Common myeloid progenitor, CD34-positive (primary cell): ENCODE measurements at regions not wholly inside any gene's neighbourhood (a gene's known extent, or its start where the extent isn't known, plus 50 kb on each side); places are given as distances from the start of the nearest gene placed in this dataset.

ENCODE experiments used
- CTCF ChIA-PET: fragments of 350-600 bp; sonication (Branson Sonifier 250); formaldehyde crosslinking; loops from one replicate; lab custom pipeline; 2021; ENCODE audit warnings: antibody characterized with exemption; lab: Charles Lee
- POLR2A ChIA-PET: fragments of 350-600 bp; sonication (Branson Sonifier 250); formaldehyde crosslinking; loops from one replicate; lab custom pipeline; 2021; ENCODE audit warnings: antibody characterized with exemption; lab: Charles Lee
- DNase-seq, 3 donors: peaks; one replicate each; pipeline versions ENCODE4 v3.0.0 to v3.0.0-alpha.2; 2013
- H3K27ac ChIP-seq, 2 experiments: 1 replicate in 1 of 2; 2 replicates in 1 of 2; pipeline ENCODE4 v1.7.0; 2013; ENCODE audit warnings: inconsistent platforms in 2 of 2, low read length in 2 of 2, mild to moderate bottlenecking in 2 of 2, low read depth in 1 of 2, moderate library complexity in 1 of 2; ENCODE audit not compliant: severe bottlenecking in 2 of 2, insufficient read depth in 1 of 2, poor library complexity in 1 of 2
- H3K27me3 ChIP-seq, 5 experiments: replicated peaks in 2 of 5; 1 replicate in 3 of 5; 2 replicates in 2 of 5; pipeline versions ENCODE4 v1.6.1 to v1.7.0; 2013; ENCODE audit warnings: low read length in 4 of 5, mild to moderate bottlenecking in 2 of 5, moderate library complexity in 2 of 5, inconsistent platforms in 1 of 5; ENCODE audit not compliant: insufficient read depth in 5 of 5, control insufficient read depth in 4 of 5
- H3K36me3 ChIP-seq, 4 experiments: 1 replicate in 2 of 4; 2 replicates in 2 of 4; pipeline versions ENCODE4 v1.6.1 to v1.7.0; 2013; ENCODE audit warnings: low read length in 3 of 4, control low read depth in 1 of 4, mild to moderate bottlenecking in 1 of 4; ENCODE audit not compliant: control insufficient read depth in 4 of 4, insufficient read depth in 4 of 4
- H3K4me1 ChIP-seq, 4 experiments: 1 replicate in 3 of 4; 2 replicates in 1 of 4; pipeline versions ENCODE4 v1.6.1 to v1.7.1; 2013; ENCODE audit warnings: low read length in 3 of 4, mild to moderate bottlenecking in 3 of 4, control low read depth in 1 of 4, inconsistent platforms in 1 of 4, moderate library complexity in 1 of 4; ENCODE audit not compliant: control insufficient read depth in 4 of 4, insufficient read depth in 4 of 4; ENCODE audit errors: control extremely low read depth in 1 of 4
- H3K4me3 ChIP-seq, 7 experiments: 1 replicate in 4 of 7; 2 replicates in 3 of 7; pipeline versions ENCODE4 v1.5.1 to v1.7.0; 2013; ENCODE audit warnings: mild to moderate bottlenecking in 7 of 7, low read length in 6 of 7, moderate library complexity in 6 of 7, inconsistent platforms in 2 of 7, low read depth in 2 of 7, control low read depth in 1 of 7; ENCODE audit not compliant: insufficient read depth in 4 of 7, control insufficient read depth in 1 of 7; ENCODE audit errors: extremely low read depth in 1 of 7
- H3K9me3 ChIP-seq, 5 experiments: 1 replicate in 4 of 5; 2 replicates in 1 of 5; pipeline versions ENCODE4 v1.6.1 to v1.7.1; 2013; ENCODE audit warnings: low read length in 4 of 5, mild to moderate bottlenecking in 2 of 5, inconsistent platforms in 1 of 5, low read depth in 1 of 5, moderate library complexity in 1 of 5; ENCODE audit not compliant: control insufficient read depth in 4 of 5, insufficient read depth in 2 of 5; ENCODE audit errors: control extremely low read depth in 1 of 5
- WGBS: methylation state at CpG from one replicate; pipeline ENCODE4 v1.1.5; 2013; ENCODE audit not compliant: insufficient coverage; 5-methylcytosine and 5-hydroxymethylcytosine counted together

GRCh38 chr4:117239434-117239833 lies 154.1 kb upstream of the TRAM1L1 start:
- ChIA-PET CTCF (no interaction called here), POLR2A (no interaction called here)
- Histone ChIP-seq H3K4me1 (no peaks in the 10 kb centered on the region), H3K36me3 (no peaks in the 10 kb centered on the region), H3K27me3 (no peaks in the 10 kb centered on the region), H3K9me3 (no peaks in the 10 kb centered on the region), H3K4me3 (no peak overlapping the region), H3K27ac (no peak overlapping the region)
- DNase-seq, result no peak
- 90% methylated on average over 5 of the region's 6 CpGs for WGBS

GRCh38 chr4:117249333-117249732 lies 164.0 kb upstream of the TRAM1L1 start:
- H3K4me3 ChIP-seq, result no peak overlapping the region
- no peaks in the 10 kb centered on the region for H3K9me3 ChIP-seq
- no peaks in the 10 kb centered on the region for H3K36me3 ChIP-seq
- no peak overlapping the region for H3K27ac ChIP-seq
- ChIA-PET CTCF (no interaction called here), POLR2A (no interaction called here)
- no peaks in the 10 kb centered on the region for H3K4me1 ChIP-seq
- H3K27me3 ChIP-seq, result no peaks in the 10 kb centered on the region
- 100% methylated on average over 2 of the region's 3 CpGs for WGBS
- no peak for DNase-seq

GRCh38 chr4:117264072-117264471 lies 178.7 kb upstream of the TRAM1L1 start:
- 100% methylated on average over 1 of the region's 3 CpGs for WGBS

GRCh38 chr4:117267317-117267716 lies 181.9 kb upstream of the TRAM1L1 start:
- H3K9me3 ChIP-seq, result no peaks in the 10 kb centered on the region
- H3K36me3 ChIP-seq, result no peaks in the 10 kb centered on the region
- no peak for DNase-seq
- H3K4me1 ChIP-seq, result no peaks in the 10 kb centered on the region
- H3K27me3 ChIP-seq, result no peaks in the 10 kb centered on the region
- no peak overlapping the region for H3K27ac ChIP-seq
- ChIA-PET CTCF (no interaction called here), POLR2A (no interaction called here)
- no peak overlapping the region for H3K4me3 ChIP-seq
- WGBS, result no CpG with 5 or more reads among the region's 3 CpGs

More at GRCh38 chr4:117264072-117264471, 178.7 kb upstream of the TRAM1L1 start:
- Histone ChIP-seq H3K4me1 (no peaks in the 10 kb centered on the region), H3K36me3 (no peaks in the 10 kb centered on the region), H3K27ac (no peak overlapping the region), H3K4me3 (no peak overlapping the region), H3K27me3 (no peaks in the 10 kb centered on the region), H3K9me3 (no peaks in the 10 kb centered on the region)
- no peak for DNase-seq
- POLR2A ChIA-PET, result no interaction called here
- CTCF ChIA-PET, result no interaction called here

GRCh38 chr4:117284736-117285135 lies 199.4 kb upstream of the TRAM1L1 start:
- H3K36me3 ChIP-seq, result no peaks in the 10 kb centered on the region
- H3K9me3 ChIP-seq, result no peaks in the 10 kb centered on the region
- H3K4me1 ChIP-seq, result no peaks in the 10 kb centered on the region
- no peak overlapping the region for H3K4me3 ChIP-seq
- POLR2A ChIA-PET, result no interaction called here
- CTCF ChIA-PET, result no interaction called here
- no peaks in the 10 kb centered on the region for H3K27me3 ChIP-seq
- no peak overlapping the region for H3K27ac ChIP-seq
- DNase-seq, result no peak

GRCh38 chr4:117293784-117294183 lies 208.4 kb upstream of the TRAM1L1 start:
- ChIA-PET CTCF (no interaction called here), POLR2A (no interaction called here)
- H3K4me3 ChIP-seq, result no peak overlapping the region
- DNase-seq, result no peak
- H3K9me3 ChIP-seq, result no peaks in the 10 kb centered on the region
- H3K36me3 ChIP-seq, result no peaks in the 10 kb centered on the region
- H3K27me3 ChIP-seq, result no peaks in the 10 kb centered on the region
- 83% methylated on average over 1 of the region's 1 CpG for WGBS
- H3K27ac ChIP-seq, result no peak overlapping the region
- H3K4me1 ChIP-seq, result no peaks in the 10 kb centered on the region

GRCh38 chr4:117302226-117302625 lies 216.8 kb upstream of the TRAM1L1 start:
- Histone ChIP-seq H3K9me3 (no peaks in the 10 kb centered on the region), H3K27me3 (no peaks in the 10 kb centered on the region), H3K27ac (no peak overlapping the region), H3K4me1 (no peaks in the 10 kb centered on the region), H3K36me3 (no peaks in the 10 kb centered on the region), H3K4me3 (no peak overlapping the region)
- 100% methylated on average over 1 of the region's 2 CpGs for WGBS
- POLR2A ChIA-PET, result no interaction called here
- no peak for DNase-seq
- CTCF ChIA-PET, result no interaction called here
